ENCODE measurements at regions not wholly inside any gene's neighbourhood (a gene's known extent, or its start where the extent isn't known, plus 50 kb on each side); places are given as distances from the start of the nearest gene placed in this dataset.

GRCh38 chr7:36096460-36097095 is 56.5 kb upstream of the EEPD1 start:
- DNase-seq (ENCODE audit: low spot score) = no peak

DNA sequence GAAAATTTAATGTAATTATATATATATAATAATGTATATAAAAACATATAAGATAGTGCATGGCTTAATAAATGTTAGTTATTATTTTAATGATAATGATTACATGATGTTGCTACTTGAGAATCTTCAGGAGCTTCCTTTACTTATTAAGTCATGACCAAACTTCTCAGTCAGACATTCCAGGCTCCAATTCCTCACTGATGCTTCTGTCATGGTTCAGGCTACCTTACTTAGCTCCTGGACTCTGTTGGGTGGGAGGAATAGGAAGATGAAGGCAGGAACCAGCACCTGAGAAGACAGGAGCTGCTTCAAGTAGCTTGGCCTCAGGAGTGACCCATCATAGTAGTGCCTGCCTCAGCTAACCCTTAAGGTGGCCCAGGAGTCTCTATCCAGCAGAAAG is 55.0 kb upstream of the EEPD1 start:
- DNase-seq (ENCODE audit: low spot score) = no peak

DNA sequence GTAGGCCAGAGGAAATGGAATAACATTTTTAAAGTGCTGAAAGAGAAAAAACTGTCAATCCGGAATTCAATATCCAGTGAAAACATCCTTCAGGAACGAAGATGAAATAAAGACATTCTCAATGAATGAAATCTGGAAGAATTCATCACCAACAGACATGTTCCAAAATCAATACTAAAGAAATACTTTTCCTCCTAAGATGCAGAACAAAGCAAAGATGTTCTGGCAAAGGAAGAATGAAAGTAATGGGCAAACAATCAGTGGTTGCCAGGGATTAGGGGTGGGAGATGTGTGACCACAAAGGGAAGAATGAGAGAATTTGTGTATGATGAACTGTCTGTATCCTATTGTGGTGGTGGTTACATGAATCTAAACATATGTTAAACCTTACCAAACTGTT is 52.8 kb upstream of the EEPD1 start:
- no peak for DNase-seq (ENCODE audit: low spot score)

DNA sequence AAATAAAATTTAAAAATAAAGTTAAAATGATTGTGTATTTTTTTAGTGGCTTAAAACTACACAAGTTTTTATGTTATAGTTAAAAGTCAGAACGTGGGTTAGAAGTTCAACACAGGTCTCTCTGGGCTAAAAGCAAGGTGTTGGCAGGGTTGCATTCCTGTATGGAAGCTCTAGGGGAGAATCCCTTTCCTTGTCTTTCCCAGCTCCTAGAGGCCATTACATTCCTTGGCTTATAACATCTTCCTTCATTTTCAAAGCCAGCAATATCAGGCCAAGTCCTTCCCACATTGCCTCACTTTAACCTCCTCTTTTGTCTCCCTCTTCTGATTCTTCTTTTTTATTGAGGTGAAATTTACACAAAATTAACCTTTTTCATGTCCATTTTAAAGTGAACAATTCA is 52.4 kb upstream of the EEPD1 start:
- no peak for DNase-seq (ENCODE audit: low spot score)
